GM19467 (cell line): ENCODE measurements at regions not wholly inside any gene's neighbourhood (a gene's known extent, or its start where the extent isn't known, plus 50 kb on each side); places are given as distances from the start of the nearest gene placed in this dataset.

Source experiments
- ATAC-seq: cut with Tn5 transposase; IDR thresholded peaks from one replicate; pipeline ENCODE4 v1.9.1; 2021; ENCODE audit warnings: mild to moderate bottlenecking, moderate library complexity; ENCODE audit not compliant: unreplicated experiment

DNA sequence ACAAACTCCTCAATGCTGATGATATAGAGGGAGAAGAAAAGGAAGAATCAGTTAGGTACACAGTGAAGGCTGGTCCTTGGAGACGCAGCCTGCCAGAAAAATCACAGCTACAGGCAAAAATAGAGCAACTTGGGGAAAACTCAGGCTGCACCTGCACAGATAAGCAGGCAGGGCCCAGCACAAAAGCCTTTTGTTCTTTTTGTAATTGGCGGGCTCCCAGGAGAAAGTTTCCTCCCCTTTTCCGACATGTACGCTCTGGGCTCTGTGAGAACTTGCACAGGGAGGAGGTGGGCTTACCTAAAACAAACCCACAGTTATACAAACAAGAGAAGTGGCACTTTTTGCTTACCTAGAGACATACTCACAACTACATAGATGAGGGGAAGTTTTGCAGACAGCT lies 813.4 kb upstream of the EPHA6 start:
- ATAC-seq = no peak

- no peak for ATAC-seq
Observed at GRCh38 chr3:96007650-96008195, 806.7 kb upstream of the EPHA6 start.

- ATAC-seq = no peak
Observed at GRCh38 chr3:96012939-96013338, 801.5 kb upstream of the EPHA6 start.

- ATAC-seq = no peak
Observed at GRCh38 chr3:96017556-96017955, 796.8 kb upstream of the EPHA6 start.

- ATAC-seq = no peak
Observed at GRCh38 chr3:96022676-96023075, 791.7 kb upstream of the EPHA6 start.

GRCh38 chr3:96027718-96028117 lies 786.7 kb upstream of the EPHA6 start:
- no peak for ATAC-seq

DNA sequence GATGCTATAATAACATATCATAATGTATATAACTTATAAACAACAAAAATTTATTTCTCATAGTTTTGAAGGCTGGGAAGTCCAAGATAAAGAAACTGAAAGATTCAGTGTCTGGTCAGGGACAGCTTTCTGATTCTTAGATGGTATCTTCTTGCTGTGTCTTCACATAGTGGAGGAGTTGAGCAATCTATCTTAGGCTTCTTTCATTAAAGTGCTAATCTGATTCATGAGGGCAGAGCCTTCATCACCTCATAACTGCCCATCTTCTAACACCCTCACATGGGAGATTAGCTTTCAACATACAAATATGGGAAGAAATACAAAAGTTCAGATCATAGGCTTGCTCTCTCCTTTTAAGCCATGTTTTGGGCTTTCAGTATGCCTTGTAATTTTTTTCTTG lies 774.8 kb upstream of the EPHA6 start:
- no peak for ATAC-seq

GRCh38 chr3:96059301-96059700 lies 755.1 kb upstream of the EPHA6 start:
- ATAC-seq = no peak

- ATAC-seq = no peak
Observed at GRCh38 chr3:96069065-96069464, 745.3 kb upstream of the EPHA6 start.

- no peak for ATAC-seq
Observed at GRCh38 chr3:96070678-96071077, 743.7 kb upstream of the EPHA6 start.

DNA sequence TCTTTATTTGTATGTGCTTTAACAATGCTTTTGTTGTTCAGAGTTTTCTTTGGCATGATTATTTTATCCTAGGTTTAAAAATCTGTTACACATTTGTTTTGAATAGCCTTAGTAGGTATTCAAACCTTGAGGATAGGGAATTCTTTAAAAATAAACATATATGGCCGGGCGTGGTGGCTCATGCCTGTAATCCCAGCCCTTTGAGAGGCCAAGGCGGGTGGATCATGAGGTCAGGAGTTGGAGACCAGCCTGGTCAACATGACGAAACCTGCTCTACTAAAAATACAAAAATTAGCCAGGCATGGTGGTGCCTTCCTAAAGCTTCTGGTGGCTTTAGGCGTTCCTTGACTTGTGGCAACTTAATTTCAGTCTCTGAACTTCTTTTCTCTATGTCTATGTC lies 743.3 kb upstream of the EPHA6 start:
- ATAC-seq = no peak

- ATAC-seq = no peak
Observed at GRCh38 chr3:96072226-96072625, 742.2 kb upstream of the EPHA6 start.

DNA sequence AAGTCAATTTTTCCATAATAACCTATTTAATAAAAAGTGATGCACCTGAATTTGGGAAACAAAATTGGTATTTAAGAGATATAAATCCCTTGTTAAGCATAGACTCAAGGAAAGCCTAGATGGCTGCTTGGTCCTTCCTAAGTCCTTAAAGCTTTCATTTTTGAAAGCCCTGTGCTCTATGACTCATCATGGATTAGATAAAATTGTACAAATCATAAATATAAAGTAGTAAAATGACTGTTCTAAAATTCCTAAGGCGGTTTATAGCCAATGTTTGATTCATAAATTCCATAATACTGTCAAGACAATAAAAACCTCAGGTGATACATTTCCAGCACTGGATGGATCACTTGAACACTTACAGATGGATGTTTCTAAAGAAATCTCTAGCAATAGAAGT lies 730.8 kb upstream of the EPHA6 start:
- no peak for ATAC-seq

GRCh38 chr3:96086018-96086417 lies 728.4 kb upstream of the EPHA6 start:
- no peak for ATAC-seq

GRCh38 chr3:96101006-96101560 lies 713.3 kb upstream of the EPHA6 start:
- no peak for ATAC-seq

DNA sequence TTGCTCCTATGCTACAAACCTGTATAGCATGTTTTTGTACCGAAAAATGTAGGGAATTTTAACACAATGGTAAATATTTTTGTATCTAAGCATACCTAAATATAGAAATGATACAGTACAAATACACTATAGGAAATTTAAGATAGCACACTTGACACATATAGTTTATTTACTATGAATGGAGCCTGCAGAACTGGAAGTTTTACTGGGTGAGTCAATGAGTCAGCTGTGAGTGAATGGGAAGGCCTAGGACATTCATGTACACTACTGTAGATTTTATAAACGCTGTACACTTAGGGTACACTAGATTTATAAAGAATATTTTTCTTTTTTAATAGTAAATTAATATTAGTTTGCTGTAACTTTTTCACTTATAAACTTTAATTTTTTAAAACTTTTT lies 707.7 kb upstream of the EPHA6 start:
- ATAC-seq = no peak
